ENCODE measurements at regions not wholly inside any gene's neighbourhood (a gene's known extent, or its start where the extent isn't known, plus 50 kb on each side); places are given as distances from the start of the nearest gene placed in this dataset.

- no peaks in the 10 kb centered on the region for H4K20me1 ChIP-seq (replicated peaks; ENCODE audit: control insufficient read depth, insufficient read depth, low read length)
- no peak overlapping the region for H3K27ac ChIP-seq (ENCODE audit: extremely low read depth, low read depth, low read length)
- no peaks in the 10 kb centered on the region for H3K27me3 ChIP-seq (ENCODE audit: control insufficient read depth in 2 of 2, insufficient read depth in 2 of 2, low read length in 2 of 2)
- H3K4me2 ChIP-seq (ENCODE audit: insufficient read depth, low read length), result no peak overlapping the region
- no peak overlapping the region for H2AFZ ChIP-seq (ENCODE audit: low read depth, low read length)
- no peak for ATAC-seq
- in situ Hi-C loops (cut with MboI), result no loop called here
- ChIA-PET POLR2A (no interaction called here), CTCF (ENCODE audit: low intra/inter-chr PET ratio) (no interaction called here)
- no peak for DNase-seq (ENCODE audit: extremely low read depth in 1 of 4, low spot score in 3 of 4)
- H3K4me3 ChIP-seq, result no peak overlapping the region
- no peak overlapping the region for H3K9ac ChIP-seq (ENCODE audit: insufficient read depth in 1 of 2, low read depth in 2 of 2, low read length in 2 of 2)
- no peaks in the 10 kb centered on the region for H3K36me3 ChIP-seq (ENCODE audit: control insufficient read depth, insufficient read depth, low read length)
- no peaks in the 10 kb centered on the region for H3K4me1 ChIP-seq (replicated peaks in 1 of 2; ENCODE audit: control insufficient read depth in 2 of 2, insufficient read depth in 2 of 2, low read length in 2 of 2)
- no TSS peak for BruUV-seq (replicated peaks)
- intact Hi-C loops (cut with micrococcal nuclease), result no loop called here
- H3K79me2 ChIP-seq (ENCODE audit: control insufficient read depth, insufficient read depth, low read length), result no peaks in the 10 kb centered on the region
- peak; percentile 72 for TF ChIP-seq REST (IDR thresholded peaks at IDR 0.05; ENCODE audit: borderline replicate concordance)
- TF ChIP-seq REST (CRISPR knock-in tag; IDR thresholded peaks at IDR 0.05; ENCODE audit: low read depth), result no peak
- no peak for TF ChIP-seq ZNF507 (tag; conservative IDR thresholded peaks at IDR 0.05)
- WGBS (ENCODE audit: insufficient coverage, low coverage, missing lambda C conversion rate), result 0% methylated on average over 1 of the region's 1 CpG
- H3K9me3 ChIP-seq (replicated peaks; ENCODE audit: control insufficient read depth, insufficient read depth, low read depth, low read length), result no peaks in the 10 kb centered on the region
- no peaks in the 10 kb centered on the region for H3K9me1 ChIP-seq (ENCODE audit: control insufficient read depth, insufficient read depth, low read length)
- FAIRE-seq, result no peak
Measured at GRCh38 chr3:117322866-117323265, 613.3 kb downstream of the TUSC7 start.

All from K562 (cell line).